Esophagus mucosa (tissue), 1 donor: ENCODE measurements at regions not wholly inside any gene's neighbourhood (a gene's known extent, or its start where the extent isn't known, plus 50 kb on each side); places are given as distances from the start of the nearest gene placed in this dataset.

Source experiments
- ATAC-seq: fragments of 200-7000 bp; cut with Tn5 transposase; one replicate; pipeline ENCODE4 v1.9.1; 2020
- donor health status: DM: yes; HTN: yes; CAD: no.

- no peak for ATAC-seq
These were observed 308.5 kb upstream of the MEOX2 start for GRCh38 chr7:15995027-15995426.

DNA sequence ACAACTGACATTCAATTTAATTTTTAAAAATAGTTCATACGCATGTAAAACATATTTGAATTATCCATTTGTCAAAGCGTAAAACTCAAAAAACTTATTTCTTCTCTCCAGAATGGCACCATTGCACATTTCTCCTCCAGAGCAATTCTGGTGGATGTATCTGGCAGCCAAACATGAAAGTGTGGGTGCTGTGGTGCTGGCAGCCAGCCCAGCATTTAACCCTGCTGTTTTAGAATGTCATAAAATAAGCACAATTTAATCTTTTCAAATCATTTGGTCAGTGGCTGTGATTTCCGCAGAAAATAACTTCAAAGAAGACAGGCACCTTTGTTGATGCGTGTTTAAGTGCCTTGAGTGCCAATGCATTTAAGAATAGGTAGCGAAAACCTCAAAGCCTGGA lies 302.7 kb upstream of the MEOX2 start:
- no peak for ATAC-seq

GRCh38 chr7:15985587-15986384 lies 299.3 kb upstream of the MEOX2 start:
- ATAC-seq = no peak

GRCh38 chr7:15977663-15978062 lies 291.2 kb upstream of the MEOX2 start:
- ATAC-seq = no peak

DNA sequence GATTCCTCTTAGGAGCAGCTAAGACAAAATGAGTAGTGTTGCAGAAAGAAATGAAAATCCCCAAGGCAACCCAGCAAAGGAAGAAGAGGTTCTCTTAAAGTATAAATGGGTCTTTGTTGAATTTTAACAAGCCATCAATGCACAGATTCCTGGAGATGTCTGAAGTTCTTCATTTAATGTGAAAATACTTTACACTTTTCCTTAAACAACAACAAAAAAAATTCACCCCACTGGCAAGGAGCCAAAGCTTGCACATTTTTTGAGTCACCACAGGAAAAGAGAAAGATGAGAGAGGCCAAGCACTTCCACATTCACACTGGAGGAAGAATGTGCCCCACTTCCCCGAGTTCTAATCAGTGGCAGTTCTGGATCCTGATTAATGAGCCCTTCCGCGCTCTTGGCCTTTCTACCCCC lies 286.4 kb upstream of the MEOX2 start:
- ATAC-seq = no peak

GRCh38 chr7:15967551-15967950 lies 281.1 kb upstream of the MEOX2 start:
- no peak for ATAC-seq

GRCh38 chr7:15967121-15967520 lies 280.6 kb upstream of the MEOX2 start:
- ATAC-seq = no peak

GRCh38 chr7:15963206-15963605 lies 276.7 kb upstream of the MEOX2 start:
- ATAC-seq = no peak

GRCh38 chr7:15954671-15955354 lies 268.3 kb upstream of the MEOX2 start:
- ATAC-seq = no peak

GRCh38 chr7:15950299-15950698 lies 263.8 kb upstream of the MEOX2 start:
- ATAC-seq = no peak

GRCh38 chr7:15947754-15948153 lies 261.3 kb upstream of the MEOX2 start:
- ATAC-seq = no peak

DNA sequence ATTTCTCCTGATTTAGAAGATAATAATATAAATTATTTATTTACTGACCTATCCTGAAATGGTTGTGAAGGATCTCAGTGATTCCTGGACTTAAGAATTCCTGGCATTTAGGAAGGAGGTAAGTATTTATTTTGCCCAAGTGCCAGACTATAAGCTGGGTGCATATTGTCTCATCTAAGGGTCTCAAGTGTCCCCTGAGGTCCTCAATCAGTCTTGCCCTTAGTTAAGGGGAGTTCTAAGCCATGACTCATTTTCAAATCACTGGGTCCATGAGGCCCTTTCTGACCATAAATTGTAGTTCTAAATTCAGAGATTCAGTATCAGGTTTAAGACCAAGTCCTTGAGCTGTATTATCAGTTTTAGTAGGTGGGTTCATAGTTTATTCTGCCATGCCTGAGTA lies 251.6 kb upstream of the MEOX2 start:
- no peak for ATAC-seq

DNA sequence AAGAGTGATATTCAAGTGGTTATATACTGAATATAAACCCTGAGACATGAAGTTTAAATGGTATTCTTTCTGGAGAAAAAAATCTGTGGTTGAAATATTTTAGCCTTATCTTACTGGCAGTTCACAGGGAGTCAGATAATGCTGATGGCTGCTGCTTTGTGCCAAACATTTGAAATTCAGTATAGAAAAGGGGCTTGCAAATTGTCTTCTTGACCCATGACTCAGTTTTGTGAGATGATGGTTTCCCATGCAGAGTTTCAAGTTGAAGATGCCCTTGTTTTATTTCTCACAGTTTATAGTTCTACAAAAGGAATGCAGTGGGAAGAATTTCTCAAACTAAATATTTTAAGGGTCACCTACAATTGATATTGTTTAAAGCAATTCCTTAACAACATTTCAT lies 251.1 kb upstream of the MEOX2 start:
- ATAC-seq = no peak

GRCh38 chr7:15936991-15937390 lies 250.5 kb upstream of the MEOX2 start:
- ATAC-seq = no peak

- ATAC-seq = no peak
These were observed 245.8 kb upstream of the MEOX2 start for GRCh38 chr7:15932318-15932717.

DNA sequence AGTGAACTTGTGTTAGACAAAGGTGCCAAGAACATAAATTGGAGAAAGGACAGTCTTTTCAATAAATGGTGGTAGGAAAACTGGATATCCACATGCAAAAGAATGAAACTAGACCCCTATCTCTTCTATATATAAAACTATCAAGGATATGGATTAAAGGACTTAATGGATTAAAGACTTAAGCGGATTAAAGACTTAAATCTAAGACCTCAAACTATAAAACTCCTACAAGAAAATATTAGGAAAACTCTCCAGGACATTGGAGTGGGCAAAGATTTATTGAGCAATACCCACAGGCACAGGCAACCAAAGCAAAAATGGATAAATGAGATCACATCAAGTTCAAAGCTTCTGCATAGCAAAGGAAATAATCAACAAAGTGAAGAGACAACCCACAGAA lies 242.9 kb upstream of the MEOX2 start:
- no peak for ATAC-seq

DNA sequence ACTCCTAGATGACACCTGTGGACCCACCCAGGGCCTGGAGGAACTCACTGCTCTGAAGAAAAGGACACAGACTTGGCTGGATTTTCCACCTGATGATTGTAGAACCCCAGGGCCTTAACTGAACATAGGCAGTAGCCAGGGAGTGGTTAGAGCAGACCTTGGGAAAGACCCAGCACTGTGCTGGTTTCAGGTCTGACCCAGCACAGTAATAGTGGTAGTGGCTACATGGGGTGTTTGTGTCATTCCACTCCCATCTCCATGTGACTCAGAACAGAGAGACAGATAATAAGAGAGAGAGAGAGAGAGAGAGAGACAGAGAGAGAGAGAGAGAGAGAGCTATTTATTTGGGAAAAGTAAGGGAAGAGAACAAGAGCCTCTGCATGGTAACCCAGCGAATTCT lies 239.1 kb upstream of the MEOX2 start:
- no peak for ATAC-seq

DNA sequence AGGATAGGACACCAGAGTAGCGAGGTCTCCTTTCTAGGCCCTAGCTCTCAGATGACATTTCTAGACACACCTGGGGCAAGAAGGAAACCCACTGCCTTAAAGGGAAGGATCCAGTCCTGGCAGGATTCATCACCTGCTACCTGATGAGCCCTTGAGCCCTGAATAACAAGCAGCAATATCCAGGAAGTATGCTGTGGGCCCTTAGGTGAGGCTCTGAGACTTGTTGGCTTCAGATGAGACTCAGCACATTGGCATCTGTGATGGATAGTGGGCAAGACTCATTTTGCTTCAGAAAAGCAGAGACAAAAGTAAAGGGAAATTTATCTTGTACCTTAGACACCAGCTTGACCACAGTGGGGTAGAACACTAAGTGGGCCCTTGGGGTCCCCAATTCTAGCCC lies 238.4 kb upstream of the MEOX2 start:
- ATAC-seq = no peak

DNA sequence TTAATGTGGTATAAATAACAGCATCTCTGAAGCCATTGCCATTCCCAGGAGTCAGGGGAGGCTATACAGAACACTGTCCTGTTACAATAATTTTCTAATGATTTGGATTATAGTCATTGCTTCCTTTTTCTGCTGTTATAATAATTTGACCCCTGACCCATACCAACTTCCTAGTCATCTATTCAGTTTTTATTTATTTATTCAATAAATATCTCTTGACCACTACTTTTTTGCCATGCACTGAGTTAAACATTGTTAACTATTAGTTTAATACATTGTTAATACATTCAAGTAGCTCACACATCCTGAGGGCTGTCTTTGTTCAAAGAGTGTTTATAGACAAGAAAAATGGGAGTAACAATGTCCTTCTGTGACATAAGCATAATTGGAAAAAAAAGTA lies 235.5 kb upstream of the MEOX2 start:
- ATAC-seq = no peak

- ATAC-seq = no peak
These were observed 235.1 kb upstream of the MEOX2 start for GRCh38 chr7:15921576-15921975.

DNA sequence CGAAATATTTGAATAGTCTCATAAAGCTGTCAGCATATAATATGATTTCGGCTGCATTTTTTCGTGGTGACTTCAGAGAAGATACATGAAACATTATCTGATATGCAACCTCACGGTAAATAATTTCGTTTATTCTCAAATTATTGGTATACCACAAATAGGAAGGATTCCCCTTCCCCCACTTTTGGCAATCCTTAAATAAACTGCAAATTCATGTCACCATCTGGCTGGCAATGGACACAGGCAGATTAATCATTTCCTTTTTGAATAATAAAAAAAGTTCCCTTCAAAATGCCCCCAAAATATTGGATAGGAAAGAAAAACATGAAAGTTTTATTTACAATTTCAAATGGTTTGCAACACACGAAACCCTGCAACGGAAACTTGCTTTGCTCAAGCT lies 234.5 kb upstream of the MEOX2 start:
- no peak for ATAC-seq

- no peak for ATAC-seq
These were observed 230.3 kb upstream of the MEOX2 start for GRCh38 chr7:15916681-15917380.

- no peak for ATAC-seq
These were observed 229.3 kb upstream of the MEOX2 start for GRCh38 chr7:15915686-15916293.
